HepG2 (cell line): ENCODE measurements at regions not wholly inside any gene's neighbourhood (a gene's known extent, or its start where the extent isn't known, plus 50 kb on each side); places are given as distances from the start of the nearest gene placed in this dataset.

Experiments used
- ATAC-seq: fragments of 200-7000 bp; cut with Tn5 transposase; 3 replicates; pipeline ENCODE4 v1.9.1; 2020; ENCODE audit warnings: mild to moderate bottlenecking, moderate library complexity
- BruUV-seq: library from RNA; stranded (reverse); fragments of 400-500 nt; replicated peaks from 2 replicates; lab custom pipeline; 2021; lab: Mats Ljungman, UMichigan
- CTCF ChIA-PET: fragments of 300-600 bp; formaldehyde crosslinking; extraction: SDS; loops from one replicate; lab custom pipeline; 2021; ENCODE audit warnings: low total read pairs, inconsistent platforms, low intra/inter-chr PET ratio; lab: Yijun Ruan, JAX
- POLR2A ChIA-PET: fragments of 350-600 bp; sonication (Branson Sonifier 250); formaldehyde crosslinking; loops from one replicate; lab custom pipeline; 2020; ENCODE audit warnings: antibody characterized with exemption, inconsistent platforms; lab: Yijun Ruan, JAX
- DNase-seq: peaks from one replicate; pipeline ENCODE4 v3.0.0-alpha.2; 2015; ENCODE audit warnings: low spot score
- FAIRE-seq: peaks from 3 replicates; lab custom pipeline; 2011; peaks lifted over from hg19 to GRCh38; lab: Jason Lieb, UNC
- H2AFZ ChIP-seq: one replicate; pipeline ENCODE4 v1.6.1; 2011; ENCODE audit warnings: low read length, inconsistent platforms
- H3K27ac ChIP-seq: fragments of 300-600 bp; 3 replicates; pipeline ENCODE4 v1.8.0; 2011; ENCODE audit warnings: mixed run types, mild to moderate bottlenecking, mixed read lengths, low read length, inconsistent platforms; ENCODE audit not compliant: insufficient read depth; ENCODE audit errors: extremely low read length
- H3K27me3 ChIP-seq, 2 experiments: fragments of 200-600 bp in 1 of 2; 2 replicates in 1 of 2; 3 replicates in 1 of 2; pipeline versions ENCODE4 v1.6.0 to v1.8.0; 2011; ENCODE audit warnings: low read length in 2 of 2, mild to moderate bottlenecking in 2 of 2, moderate library complexity in 2 of 2, inconsistent platforms in 1 of 2; ENCODE audit not compliant: insufficient read depth in 2 of 2, control insufficient read depth in 1 of 2
- H3K36me3 ChIP-seq, 2 experiments: fragments of 200-600 bp in 1 of 2; replicated peaks in 1 of 2; 2 replicates in 1 of 2; 3 replicates in 1 of 2; pipeline versions ENCODE4 v1.5.1 to v1.8.0; 2011; ENCODE audit warnings: low read length in 2 of 2, inconsistent platforms in 1 of 2; ENCODE audit not compliant: insufficient read depth in 2 of 2, control insufficient read depth in 1 of 2
- H3K4me1 ChIP-seq: 2 replicates; pipeline ENCODE4 v1.5.1; 2012; ENCODE audit warnings: low read length, inconsistent platforms; ENCODE audit not compliant: insufficient read depth
- H3K4me2 ChIP-seq: 2 replicates; pipeline ENCODE4 v1.6.0; 2011; ENCODE audit warnings: low read depth, low read length, inconsistent platforms
- H3K4me3 ChIP-seq, 3 experiments: fragments of 200-600 bp in 1 of 3; sonication (generic), shearing (Covaris generic) in 1 of 3; replicated peaks in 1 of 3; 2 replicates each; pipeline ENCODE4 v1.5.1; 2011 to 2016; ENCODE audit warnings: low read length in 3 of 3, inconsistent platforms in 2 of 3, low read depth in 2 of 3, mild to moderate bottlenecking in 2 of 3, control low read depth in 1 of 3, mixed read lengths in 1 of 3; ENCODE audit not compliant: insufficient read depth in 1 of 3
- H3K79me2 ChIP-seq: one replicate; pipeline ENCODE4 v1.6.1; 2011; ENCODE audit warnings: low read length, inconsistent platforms; ENCODE audit not compliant: insufficient read depth
- H3K9ac ChIP-seq: 2 replicates; pipeline ENCODE4 v1.6.0; 2011; ENCODE audit warnings: mild to moderate bottlenecking, low read depth, low read length, inconsistent platforms; ENCODE audit not compliant: insufficient read depth
- H3K9me3 ChIP-seq: 2 replicates; pipeline ENCODE4 v1.5.1; 2012; ENCODE audit warnings: mild to moderate bottlenecking, low read length
- H4K20me1 ChIP-seq: 2 replicates; pipeline ENCODE4 v1.6.0; 2011; ENCODE audit warnings: inconsistent platforms, mild to moderate bottlenecking, low read length, moderate library complexity; ENCODE audit not compliant: insufficient read depth
- GATAD2A ChIP-seq: IDR thresholded peaks from 2 replicates; pipeline ENCODE4 v1.6.1; 2016
- NR2F6 ChIP-seq, 2 experiments: IDR thresholded peaks; 2 replicates each; pipeline ENCODE4 v1.6.1; 2016; ENCODE audit warnings: antibody characterized with exemption in 1 of 2, mild to moderate bottlenecking in 1 of 2
- PTBP1 ChIP-seq: fragments of 200-400 bp; formaldehyde crosslinking; IDR thresholded peaks from 2 replicates; pipeline ENCODE4 v1.6.1; 2018; ENCODE audit warnings: low read length, low read depth; ENCODE audit not compliant: poor library complexity, severe bottlenecking
- ZNF230 ChIP-seq: sonication (generic); formaldehyde crosslinking; IDR thresholded peaks from 2 replicates; pipeline ENCODE4 v1.4.0; 2020; ENCODE audit warnings: mild to moderate bottlenecking, missing genetic modification reagents
- WGBS: methylation state at CpG from one replicate; pipeline ENCODE4 v1.1.6; 2017; ENCODE audit warnings: low lambda C conversion rate; 5-methylcytosine and 5-hydroxymethylcytosine counted together
- in situ Hi-C: cut with HindIII; loops from 2 replicates; pipeline ENCODE4 v1.10.0; 2017; ENCODE audit warnings: low pct_unique_long_range_greater_than_20kb; ENCODE audit not compliant: extremely low pct_ligation_motif_present
- intact Hi-C: fragments of 100-400 bp; cut with micrococcal nuclease; formaldehyde crosslinking; loops from one replicate; pipeline ENCODE4 v1.10.0; 2022; ENCODE audit not compliant: unreplicated experiment
- TF ChIP-seq, protein P1 (sequence below): sonication (generic); formaldehyde crosslinking; IDR thresholded peaks from 2 replicates; pipeline ENCODE4 v1.4.0; 2020; ENCODE audit warnings: missing genetic modification reagents, mild to moderate bottlenecking, borderline replicate concordance
- TF ChIP-seq, protein P2 (sequence below): sonication (generic); formaldehyde crosslinking; IDR thresholded peaks from 2 replicates; pipeline ENCODE4 v1.4.0; 2020; ENCODE audit warnings: mild to moderate bottlenecking, missing genetic modification reagents
- TF ChIP-seq, protein P3 (sequence below): sonication (generic); formaldehyde crosslinking; IDR thresholded peaks from 2 replicates; pipeline ENCODE4 v1.5.0; 2020; ENCODE audit warnings: mild to moderate bottlenecking, missing genetic modification reagents
- TF ChIP-seq, protein P4 (sequence below): sonication (generic); formaldehyde crosslinking; IDR thresholded peaks from 2 replicates; pipeline ENCODE4 v1.5.1; 2020; ENCODE audit warnings: missing genetic modification reagents, mild to moderate bottlenecking, borderline replicate concordance
- TF ChIP-seq, protein P5 (sequence below): sonication (generic); formaldehyde crosslinking; IDR thresholded peaks from 2 replicates; pipeline ENCODE4 v1.4.0; 2020; ENCODE audit warnings: missing genetic modification reagents

DNA sequence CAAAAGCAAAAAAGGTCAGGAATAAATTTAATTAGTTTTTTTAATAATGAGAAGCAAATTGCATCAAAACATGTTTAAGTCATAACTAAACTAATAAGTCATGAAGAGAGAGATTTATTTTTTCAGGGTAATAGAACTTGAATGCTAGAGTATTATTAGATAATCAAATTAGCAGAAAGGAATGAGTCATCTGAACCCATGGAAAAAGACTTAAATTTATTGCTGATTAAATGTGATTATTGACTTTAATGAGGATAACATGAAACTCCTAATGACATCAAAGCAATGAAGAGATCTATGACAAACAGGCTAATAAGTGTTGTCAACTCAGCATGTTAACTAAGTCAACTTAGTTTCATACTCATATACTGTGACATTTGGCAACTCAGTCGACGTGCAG is 264.2 kb downstream of the USP25 start:
- Histone ChIP-seq H3K36me3 (no peaks in the 10 kb centered on the region), H3K27ac (no peak overlapping the region), H3K9ac (no peak overlapping the region), H3K4me3 (no peak overlapping the region), H3K27me3 (no peaks in the 10 kb centered on the region), H3K79me2 (no peaks in the 10 kb centered on the region), H2AFZ (no peak overlapping the region), H3K9me3 (no peaks in the 10 kb centered on the region), H3K4me1 (no peaks in the 10 kb centered on the region), H3K4me2 (no peak overlapping the region), H4K20me1 (no peaks in the 10 kb centered on the region)
- CTCF ChIA-PET: no interaction called here
- FAIRE-seq: no peak
- intact Hi-C loops: no loop called here
- no peak for ATAC-seq
- BruUV-seq: no TSS peak
- POLR2A ChIA-PET: no interaction called here
- in situ Hi-C loops: no loop called here
- DNase-seq: no peak
- WGBS: 50% methylated on average over 2 of the region's 2 CpGs
- TF ChIP-seq, protein P1, sequence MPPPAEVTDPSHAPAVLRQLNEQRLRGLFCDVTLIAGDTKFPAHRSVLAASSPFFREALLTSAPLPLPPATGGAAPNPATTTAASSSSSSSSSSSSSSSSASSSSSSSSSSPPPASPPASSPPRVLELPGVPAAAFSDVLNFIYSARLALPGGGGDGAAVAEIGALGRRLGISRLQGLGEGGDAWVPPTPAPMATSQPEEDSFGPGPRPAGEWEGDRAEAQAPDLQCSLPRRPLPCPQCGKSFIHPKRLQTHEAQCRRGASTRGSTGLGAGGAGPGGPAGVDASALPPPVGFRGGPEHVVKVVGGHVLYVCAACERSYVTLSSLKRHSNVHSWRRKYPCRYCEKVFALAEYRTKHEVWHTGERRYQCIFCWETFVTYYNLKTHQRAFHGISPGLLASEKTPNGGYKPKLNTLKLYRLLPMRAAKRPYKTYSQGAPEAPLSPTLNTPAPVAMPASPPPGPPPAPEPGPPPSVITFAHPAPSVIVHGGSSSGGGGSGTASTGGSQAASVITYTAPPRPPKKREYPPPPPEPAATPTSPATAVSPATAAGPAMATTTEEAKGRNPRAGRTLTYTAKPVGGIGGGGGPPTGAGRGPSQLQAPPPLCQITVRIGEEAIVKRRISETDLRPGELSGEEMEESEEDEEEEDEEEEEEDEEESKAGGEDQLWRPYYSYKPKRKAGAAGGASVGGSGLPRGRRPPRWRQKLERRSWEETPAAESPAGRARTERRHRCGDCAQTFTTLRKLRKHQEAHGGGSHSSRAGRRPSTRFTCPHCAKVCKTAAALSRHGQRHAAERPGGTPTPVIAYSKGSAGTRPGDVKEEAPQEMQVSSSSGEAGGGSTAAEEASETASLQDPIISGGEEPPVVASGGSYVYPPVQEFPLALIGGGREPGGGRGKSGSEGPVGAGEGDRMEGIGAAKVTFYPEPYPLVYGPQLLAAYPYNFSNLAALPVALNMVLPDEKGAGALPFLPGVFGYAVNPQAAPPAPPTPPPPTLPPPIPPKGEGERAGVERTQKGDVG (CRISPR knock-in tag): no peak
- TF ChIP-seq, protein P2, sequence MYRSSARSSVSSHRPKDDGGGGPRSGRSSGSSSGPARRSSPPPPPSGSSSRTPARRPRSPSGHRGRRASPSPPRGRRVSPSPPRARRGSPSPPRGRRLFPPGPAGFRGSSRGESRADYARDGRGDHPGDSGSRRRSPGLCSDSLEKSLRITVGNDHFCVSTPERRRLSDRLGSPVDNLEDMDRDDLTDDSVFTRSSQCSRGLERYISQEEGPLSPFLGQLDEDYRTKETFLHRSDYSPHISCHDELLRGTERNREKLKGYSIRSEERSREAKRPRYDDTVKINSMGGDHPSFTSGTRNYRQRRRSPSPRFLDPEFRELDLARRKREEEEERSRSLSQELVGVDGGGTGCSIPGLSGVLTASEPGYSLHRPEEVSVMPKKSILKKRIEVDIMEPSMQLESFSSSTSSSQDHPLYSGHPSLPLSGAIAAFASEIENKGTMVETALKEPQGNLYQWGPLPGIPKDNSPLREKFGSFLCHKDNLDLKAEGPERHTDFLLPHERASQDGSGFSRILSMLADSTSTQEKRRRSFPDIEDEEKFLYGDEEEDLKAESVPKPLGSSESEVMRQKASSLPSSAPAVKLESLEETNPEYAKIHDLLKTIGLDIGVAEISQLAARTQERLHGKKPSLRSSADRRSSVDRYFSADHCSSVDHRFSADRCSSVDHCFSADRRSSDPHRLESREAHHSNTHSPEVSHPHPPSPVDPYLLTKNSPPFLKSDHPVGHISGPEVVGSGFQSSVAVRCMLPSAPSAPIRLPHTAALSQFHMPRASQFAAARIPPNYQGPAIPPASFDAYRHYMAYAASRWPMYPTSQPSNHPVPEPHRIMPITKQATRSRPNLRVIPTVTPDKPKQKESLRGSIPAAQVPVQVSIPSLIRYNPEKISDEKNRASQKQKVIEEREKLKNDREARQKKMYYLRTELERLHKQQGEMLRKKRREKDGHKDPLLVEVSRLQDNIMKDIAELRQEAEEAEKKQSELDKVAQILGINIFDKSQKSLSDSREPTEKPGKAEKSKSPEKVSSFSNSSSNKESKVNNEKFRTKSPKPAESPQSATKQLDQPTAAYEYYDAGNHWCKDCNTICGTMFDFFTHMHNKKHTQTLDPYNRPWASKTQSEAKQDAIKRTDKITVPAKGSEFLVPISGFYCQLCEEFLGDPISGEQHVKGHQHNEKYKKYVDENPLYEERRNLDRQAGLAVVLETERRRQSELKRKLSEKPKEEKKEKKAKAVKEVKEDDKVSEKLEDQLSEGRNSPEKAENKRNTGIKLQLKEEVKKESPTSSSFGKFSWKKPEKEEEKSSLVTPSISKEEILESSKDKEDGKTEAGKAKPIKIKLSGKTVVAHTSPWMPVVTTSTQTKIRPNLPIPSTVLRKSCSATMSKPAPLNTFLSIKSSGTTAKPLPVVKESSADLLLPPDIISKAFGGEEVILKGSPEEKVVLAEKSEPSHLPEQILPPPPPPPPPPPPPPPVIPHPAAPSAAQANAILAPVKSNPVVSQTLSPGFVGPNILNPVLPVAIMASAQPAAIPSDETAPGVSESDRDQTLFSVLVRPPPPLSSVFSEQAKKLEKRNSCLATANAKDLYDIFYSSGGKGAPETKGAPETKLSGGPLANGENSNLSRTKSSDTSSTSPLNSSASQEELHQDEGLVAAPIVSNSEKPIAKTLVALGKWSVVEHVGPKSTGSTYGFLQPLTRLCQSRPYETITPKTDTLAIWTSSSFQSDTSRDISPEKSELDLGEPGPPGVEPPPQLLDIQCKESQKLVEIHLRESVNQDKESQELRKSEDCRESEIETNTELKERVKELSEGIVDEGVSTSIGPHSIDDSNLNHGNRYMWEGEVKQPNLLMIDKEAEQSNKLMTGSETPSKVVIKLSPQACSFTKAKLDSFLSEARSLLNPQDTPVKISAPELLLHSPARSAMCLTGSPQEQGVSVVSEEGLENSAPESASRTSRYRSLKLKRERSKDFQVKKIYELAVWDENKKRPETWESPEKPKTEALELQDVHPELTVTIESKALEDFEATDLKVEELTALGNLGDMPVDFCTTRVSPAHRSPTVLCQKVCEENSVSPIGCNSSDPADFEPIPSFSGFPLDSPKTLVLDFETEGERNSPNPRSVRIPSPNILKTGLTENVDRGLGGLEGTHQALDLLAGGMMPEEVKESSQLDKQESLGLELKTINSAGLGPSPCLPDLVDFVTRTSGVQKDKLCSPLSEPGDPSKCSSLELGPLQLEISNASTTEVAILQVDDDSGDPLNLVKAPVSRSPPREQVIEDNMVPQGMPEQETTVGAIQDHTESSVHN (CRISPR knock-in tag): no peak
- TF ChIP-seq GATAD2A (no peak), PTBP1 (no peak), ZNF230 (no peak), NR2F6 (IDR thresholded peaks at IDR 0.05) (no peak), NR2F6 (CRISPR knock-in tag; IDR thresholded peaks at IDR 0.05) (no peak)
- TF ChIP-seq, protein P3, sequence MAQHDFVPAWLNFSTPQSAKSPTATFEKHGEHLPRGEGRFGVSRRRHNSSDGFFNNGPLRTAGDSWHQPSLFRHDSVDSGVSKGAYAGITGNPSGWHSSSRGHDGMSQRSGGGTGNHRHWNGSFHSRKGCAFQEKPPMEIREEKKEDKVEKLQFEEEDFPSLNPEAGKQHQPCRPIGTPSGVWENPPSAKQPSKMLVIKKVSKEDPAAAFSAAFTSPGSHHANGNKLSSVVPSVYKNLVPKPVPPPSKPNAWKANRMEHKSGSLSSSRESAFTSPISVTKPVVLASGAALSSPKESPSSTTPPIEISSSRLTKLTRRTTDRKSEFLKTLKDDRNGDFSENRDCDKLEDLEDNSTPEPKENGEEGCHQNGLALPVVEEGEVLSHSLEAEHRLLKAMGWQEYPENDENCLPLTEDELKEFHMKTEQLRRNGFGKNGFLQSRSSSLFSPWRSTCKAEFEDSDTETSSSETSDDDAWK (CRISPR knock-in tag): no peak
- TF ChIP-seq, protein P4, sequence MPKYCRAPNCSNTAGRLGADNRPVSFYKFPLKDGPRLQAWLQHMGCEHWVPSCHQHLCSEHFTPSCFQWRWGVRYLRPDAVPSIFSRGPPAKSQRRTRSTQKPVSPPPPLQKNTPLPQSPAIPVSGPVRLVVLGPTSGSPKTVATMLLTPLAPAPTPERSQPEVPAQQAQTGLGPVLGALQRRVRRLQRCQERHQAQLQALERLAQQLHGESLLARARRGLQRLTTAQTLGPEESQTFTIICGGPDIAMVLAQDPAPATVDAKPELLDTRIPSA (CRISPR knock-in tag): no peak
- TF ChIP-seq, protein P5, sequence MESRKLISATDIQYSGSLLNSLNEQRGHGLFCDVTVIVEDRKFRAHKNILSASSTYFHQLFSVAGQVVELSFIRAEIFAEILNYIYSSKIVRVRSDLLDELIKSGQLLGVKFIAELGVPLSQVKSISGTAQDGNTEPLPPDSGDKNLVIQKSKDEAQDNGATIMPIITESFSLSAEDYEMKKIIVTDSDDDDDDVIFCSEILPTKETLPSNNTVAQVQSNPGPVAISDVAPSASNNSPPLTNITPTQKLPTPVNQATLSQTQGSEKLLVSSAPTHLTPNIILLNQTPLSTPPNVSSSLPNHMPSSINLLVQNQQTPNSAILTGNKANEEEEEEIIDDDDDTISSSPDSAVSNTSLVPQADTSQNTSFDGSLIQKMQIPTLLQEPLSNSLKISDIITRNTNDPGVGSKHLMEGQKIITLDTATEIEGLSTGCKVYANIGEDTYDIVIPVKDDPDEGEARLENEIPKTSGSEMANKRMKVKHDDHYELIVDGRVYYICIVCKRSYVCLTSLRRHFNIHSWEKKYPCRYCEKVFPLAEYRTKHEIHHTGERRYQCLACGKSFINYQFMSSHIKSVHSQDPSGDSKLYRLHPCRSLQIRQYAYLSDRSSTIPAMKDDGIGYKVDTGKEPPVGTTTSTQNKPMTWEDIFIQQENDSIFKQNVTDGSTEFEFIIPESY (CRISPR knock-in tag): no peak
